ENCODE measurements at regions not wholly inside any gene's neighbourhood (a gene's known extent, or its start where the extent isn't known, plus 50 kb on each side); places are given as distances from the start of the nearest gene placed in this dataset.

GRCh38 chr11:33452836-33453624 lies 195.8 kb downstream of the HIPK3 start:
- Histone ChIP-seq H3K9me3 (no peaks in the 10 kb centered on the region), H3K4me3 (no peak overlapping the region), H3K27ac (no peak overlapping the region), H3K36me3 (no peaks in the 10 kb centered on the region), H3K27me3 (no peaks in the 10 kb centered on the region), H3K4me1 (no peaks in the 10 kb centered on the region)
- ATAC-seq (peak in 1 of 4 donors; percentile 29), DNase-seq (no peak)
- TF ChIP-seq CTCF (IDR thresholded peaks at IDR 0.05) (no peak), POLR2A (IDR thresholded peaks at IDR 0.05) (no peak)
- intact Hi-C loops (cut with DNase I), result no loop called here
- WGBS, 4 donors, result 79 to 88% (median 81%) methylated on average over 3 of the region's 3 CpGs

GRCh38 chr11:33451364-33451763 lies 194.2 kb downstream of the HIPK3 start:
- TF ChIP-seq CTCF (IDR thresholded peaks at IDR 0.05), result no peak
- no peak for TF ChIP-seq POLR2A (IDR thresholded peaks at IDR 0.05)
- no peak overlapping the region for H3K4me3 ChIP-seq
- no peaks in the 10 kb centered on the region for H3K9me3 ChIP-seq
- no peak overlapping the region for H3K27ac ChIP-seq
- 71 to 87% (median 81%) methylated on average over 2 of the region's 2 CpGs for WGBS, 4 donors
- no peak for ATAC-seq
- no peak for DNase-seq
- no peaks in the 10 kb centered on the region for H3K4me1 ChIP-seq
- H3K27me3 ChIP-seq, result no peaks in the 10 kb centered on the region
- no peaks in the 10 kb centered on the region for H3K36me3 ChIP-seq
- intact Hi-C loops (cut with DNase I), result no loop called here

- DNase-seq (no peak), ATAC-seq (no peak)
- Histone ChIP-seq H3K27me3 (no peaks in the 10 kb centered on the region), H3K27ac (no peak overlapping the region), H3K36me3 (no peaks in the 10 kb centered on the region), H3K4me3 (no peak overlapping the region), H3K4me1 (peaks cover 0 to 7% (median 0%) of the 10 kb centered on the region in 12 donors), H3K9me3 (no peaks in the 10 kb centered on the region)
- intact Hi-C loops (cut with DNase I), result no loop called here
- TF ChIP-seq POLR2A (IDR thresholded peaks at IDR 0.05) (no peak), CTCF (IDR thresholded peaks at IDR 0.05) (no peak)
- 88 to 94% (median 93%) methylated on average over 3 of the region's 3 CpGs for WGBS, 4 donors
These were observed 192.6 kb downstream of the HIPK3 start for GRCh38 chr11:33449798-33450197.

- intact Hi-C loops (cut with DNase I), result no loop called here
- ATAC-seq, result no peak
- TF ChIP-seq POLR2A (IDR thresholded peaks at IDR 0.05), result no peak
These were observed 191.4 kb downstream of the HIPK3 start for GRCh38 chr11:33448461-33449130.

More at GRCh38 chr11:33448461-33449130, 191.4 kb downstream of the HIPK3 start:
- Histone ChIP-seq H3K27me3 (no peaks in the 10 kb centered on the region), H3K36me3 (no peaks in the 10 kb centered on the region), H3K27ac (no peak overlapping the region), H3K4me3 (no peak overlapping the region), H3K9me3 (no peaks in the 10 kb centered on the region), H3K4me1 (peaks cover 0 to 7% (median 0%) of the 10 kb centered on the region in 12 donors)
- no peak for DNase-seq
- WGBS, 4 donors, result 58 to 73% (median 67%) methylated on average over 5 of the region's 5 CpGs

Measured in heart left ventricle (tissue), 16 donors.